Osteoblast (primary cell): ENCODE measurements at regions not wholly inside any gene's neighbourhood (a gene's known extent, or its start where the extent isn't known, plus 50 kb on each side); places are given as distances from the start of the nearest gene placed in this dataset.
A peak's percentile ranks its signal among the peaks of the same experiment; 100 is the strongest.

Experiments used
- DNase-seq: peaks from one replicate; pipeline ENCODE4 v3.0.0; 2011; ENCODE audit warnings: low spot score, mixed read lengths; ENCODE audit not compliant: insufficient read length; ENCODE audit errors: missing footprints
- H2AFZ ChIP-seq: 2 replicates; pipeline ENCODE4 v1.6.0; 2011; ENCODE audit warnings: mild to moderate bottlenecking, low read length
- H3K27ac ChIP-seq: 2 replicates; pipeline ENCODE4 v1.5.1; 2011; ENCODE audit warnings: mild to moderate bottlenecking, low read depth, low read length, moderate library complexity
- H3K27me3 ChIP-seq: 2 replicates; pipeline ENCODE4 v1.6.0; 2012; ENCODE audit warnings: mild to moderate bottlenecking, control low read depth, inconsistent platforms, low read length, moderate library complexity; ENCODE audit not compliant: insufficient read depth
- H3K36me3 ChIP-seq: 2 replicates; pipeline ENCODE4 v1.5.1; 2011; ENCODE audit warnings: mild to moderate bottlenecking, low read length, control low read depth, moderate library complexity; ENCODE audit not compliant: insufficient read depth
- H3K4me1 ChIP-seq: 2 replicates; pipeline ENCODE4 v1.5.1; 2011; ENCODE audit warnings: mild to moderate bottlenecking, low read length, control low read depth, moderate library complexity; ENCODE audit not compliant: insufficient read depth
- H3K4me2 ChIP-seq: 2 replicates; pipeline ENCODE4 v1.6.0; 2011; ENCODE audit warnings: mild to moderate bottlenecking, low read length; ENCODE audit not compliant: insufficient read depth
- H3K4me3 ChIP-seq: fragments of 200-600 bp; sonication (generic); 3 replicates; pipeline ENCODE4 v1.5.1; 2012; ENCODE audit warnings: mild to moderate bottlenecking, low read length, inconsistent platforms; ENCODE audit not compliant: insufficient read depth
- H3K79me2 ChIP-seq: 2 replicates; pipeline ENCODE4 v1.6.0; 2012; ENCODE audit warnings: mild to moderate bottlenecking, low read length, control low read depth, inconsistent platforms; ENCODE audit not compliant: insufficient read depth
- H3K9me3 ChIP-seq: 2 replicates; pipeline ENCODE4 v1.5.1; 2011; ENCODE audit warnings: low read depth, low read length, control low read depth
- H4K20me1 ChIP-seq: 2 replicates; pipeline ENCODE4 v1.6.0; 2012; ENCODE audit warnings: mild to moderate bottlenecking, low read length, control low read depth; ENCODE audit not compliant: insufficient read depth
- CTCF ChIP-seq: IDR thresholded peaks from 2 replicates; pipeline ENCODE4 v1.5.1; 2011; ENCODE audit warnings: mild to moderate bottlenecking, low read depth, low read length, moderate library complexity; ENCODE audit errors: extremely low read depth

GRCh38 chr4:152045807-152046571 lies 285.2 kb upstream of the GATB start:
- DNase-seq: no peak
- Histone ChIP-seq H2AFZ (no peak overlapping the region), H3K27me3 (peaks cover 40% of the 10 kb centered on the region), H3K9me3 (no peaks in the 10 kb centered on the region), H3K36me3 (no peaks in the 10 kb centered on the region), H3K4me2 (peak overlapping the region; percentile 23), H3K4me1 (no peaks in the 10 kb centered on the region), H3K4me3 (no peak overlapping the region), H3K79me2 (no peaks in the 10 kb centered on the region), H3K27ac (no peak overlapping the region), H4K20me1 (no peaks in the 10 kb centered on the region)
- peak; percentile 19 for TF ChIP-seq CTCF

- peak overlapping the region; percentile 23 for H3K4me2 ChIP-seq
- H3K36me3 ChIP-seq: no peaks in the 10 kb centered on the region
- no peaks in the 10 kb centered on the region for H3K4me1 ChIP-seq
- H3K27ac ChIP-seq: no peak overlapping the region
- H4K20me1 ChIP-seq: no peaks in the 10 kb centered on the region
- no peak overlapping the region for H3K4me3 ChIP-seq
- TF ChIP-seq CTCF: no peak
- peaks cover 39% of the 10 kb centered on the region for H3K27me3 ChIP-seq
- H3K79me2 ChIP-seq: no peaks in the 10 kb centered on the region
- DNase-seq: no peak
- H3K9me3 ChIP-seq: no peaks in the 10 kb centered on the region
- H2AFZ ChIP-seq: no peak overlapping the region
Observed at GRCh38 chr4:152045449-152045806, 284.6 kb upstream of the GATB start.

- Histone ChIP-seq H3K4me2 (no peak overlapping the region), H3K36me3 (no peaks in the 10 kb centered on the region)
- DNase-seq: no peak
Observed at GRCh38 chr4:152044331-152045036, 283.7 kb upstream of the GATB start.

More at GRCh38 chr4:152044331-152045036, 283.7 kb upstream of the GATB start:
- peaks cover 34% of the 10 kb centered on the region for H3K27me3 ChIP-seq
- no peaks in the 10 kb centered on the region for H3K4me1 ChIP-seq
- H3K27ac ChIP-seq: no peak overlapping the region
- TF ChIP-seq CTCF: no peak
- no peaks in the 10 kb centered on the region for H3K79me2 ChIP-seq
- no peak overlapping the region for H2AFZ ChIP-seq
- H4K20me1 ChIP-seq: no peaks in the 10 kb centered on the region
- no peaks in the 10 kb centered on the region for H3K9me3 ChIP-seq
- no peak overlapping the region for H3K4me3 ChIP-seq
